Osteoblast (primary cell): ENCODE measurements at regions not wholly inside any gene's neighbourhood (a gene's known extent, or its start where the extent isn't known, plus 50 kb on each side); places are given as distances from the start of the nearest gene placed in this dataset.
A peak's percentile ranks its signal among the peaks of the same experiment; 100 is the strongest.
"Not testable (repeated sequence)": the region's sequence is repeated elsewhere in the genome, so short reads cannot be mapped to it uniquely, and the experiment has no call there.

Source experiments
- DNase-seq: peaks from one replicate; pipeline ENCODE4 v3.0.0; 2011; ENCODE audit warnings: low spot score, mixed read lengths; ENCODE audit not compliant: insufficient read length; ENCODE audit errors: missing footprints
- H2AFZ ChIP-seq: 2 replicates; pipeline ENCODE4 v1.6.0; 2011; ENCODE audit warnings: mild to moderate bottlenecking, low read length
- H3K27ac ChIP-seq: 2 replicates; pipeline ENCODE4 v1.5.1; 2011; ENCODE audit warnings: mild to moderate bottlenecking, low read depth, low read length, moderate library complexity
- H3K27me3 ChIP-seq: 2 replicates; pipeline ENCODE4 v1.6.0; 2012; ENCODE audit warnings: mild to moderate bottlenecking, control low read depth, inconsistent platforms, low read length, moderate library complexity; ENCODE audit not compliant: insufficient read depth
- H3K36me3 ChIP-seq: 2 replicates; pipeline ENCODE4 v1.5.1; 2011; ENCODE audit warnings: mild to moderate bottlenecking, low read length, control low read depth, moderate library complexity; ENCODE audit not compliant: insufficient read depth
- H3K4me1 ChIP-seq: 2 replicates; pipeline ENCODE4 v1.5.1; 2011; ENCODE audit warnings: mild to moderate bottlenecking, low read length, control low read depth, moderate library complexity; ENCODE audit not compliant: insufficient read depth
- H3K4me2 ChIP-seq: 2 replicates; pipeline ENCODE4 v1.6.0; 2011; ENCODE audit warnings: mild to moderate bottlenecking, low read length; ENCODE audit not compliant: insufficient read depth
- H3K4me3 ChIP-seq: fragments of 200-600 bp; sonication (generic); 3 replicates; pipeline ENCODE4 v1.5.1; 2012; ENCODE audit warnings: mild to moderate bottlenecking, low read length, inconsistent platforms; ENCODE audit not compliant: insufficient read depth
- H3K79me2 ChIP-seq: 2 replicates; pipeline ENCODE4 v1.6.0; 2012; ENCODE audit warnings: mild to moderate bottlenecking, low read length, control low read depth, inconsistent platforms; ENCODE audit not compliant: insufficient read depth
- H3K9me3 ChIP-seq: 2 replicates; pipeline ENCODE4 v1.5.1; 2011; ENCODE audit warnings: low read depth, low read length, control low read depth
- H4K20me1 ChIP-seq: 2 replicates; pipeline ENCODE4 v1.6.0; 2012; ENCODE audit warnings: mild to moderate bottlenecking, low read length, control low read depth; ENCODE audit not compliant: insufficient read depth
- TF ChIP-seq, protein P1 (sequence below): IDR thresholded peaks from 2 replicates; pipeline ENCODE4 v1.5.1; 2011; ENCODE audit warnings: mild to moderate bottlenecking, low read depth, low read length, moderate library complexity; ENCODE audit errors: extremely low read depth

DNA sequence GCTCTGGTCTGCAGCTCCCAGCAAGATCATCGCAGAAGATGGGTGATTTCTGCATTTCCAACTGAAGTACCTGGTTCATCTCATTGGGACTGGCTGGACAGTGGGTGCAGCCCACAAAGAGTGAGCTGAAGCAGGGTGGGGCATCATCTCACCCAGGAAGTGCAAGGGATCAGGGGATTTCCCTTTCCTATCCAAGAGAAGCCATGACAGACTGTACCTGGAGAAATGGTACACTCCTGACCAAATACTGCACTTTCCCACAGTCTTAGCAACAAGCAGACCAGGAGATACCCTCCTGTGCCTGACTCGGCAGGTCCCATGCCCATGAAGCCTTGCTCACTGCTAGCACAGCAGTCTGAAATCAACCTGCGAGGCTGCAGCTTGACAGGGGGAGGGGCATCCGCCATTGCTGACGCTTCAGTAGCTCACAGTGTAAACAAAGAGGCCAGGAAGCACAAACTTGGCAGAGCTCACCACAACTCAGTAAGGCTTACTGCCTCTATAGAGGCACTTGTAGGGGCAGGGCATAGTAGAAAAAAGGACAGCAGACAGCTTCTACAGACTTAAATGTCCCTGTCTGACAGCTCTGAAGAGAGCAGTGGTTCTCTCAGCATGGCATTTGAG is 60.5 kb downstream of the AREG start:
- H3K4me3 ChIP-seq, H3K4me2 ChIP-seq, H3K36me3 ChIP-seq, H3K27ac ChIP-seq, H3K27me3 ChIP-seq, H4K20me1 ChIP-seq, DNase-seq, H3K9me3 ChIP-seq, H3K79me2 ChIP-seq: not testable (repeated sequence)
- Histone ChIP-seq H2AFZ (peak overlapping the region; percentile 67), H3K4me1 (peaks cover 39% of the 10 kb centered on the region)

DNA sequence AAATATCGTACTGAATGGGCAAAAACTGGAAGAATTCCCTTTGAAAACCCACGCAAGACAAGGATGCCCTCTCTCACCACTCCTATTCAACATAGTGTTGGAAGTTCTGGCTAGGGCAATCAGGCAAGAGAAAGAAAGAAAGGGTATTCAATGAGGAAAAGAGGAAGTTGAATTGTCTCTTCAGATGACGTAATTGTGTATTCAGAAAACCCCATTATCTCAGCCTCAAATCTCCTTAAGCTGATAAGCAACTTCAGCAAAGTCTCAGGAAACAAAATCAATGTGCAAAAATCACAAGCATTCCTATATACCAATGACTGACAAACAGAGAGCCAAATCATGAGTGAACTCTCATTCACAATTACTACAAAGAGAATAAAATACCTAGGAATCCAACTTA is 64.4 kb downstream of the AREG start:
- H3K9me3 ChIP-seq, H3K27ac ChIP-seq, H3K4me3 ChIP-seq, H3K79me2 ChIP-seq, H2AFZ ChIP-seq, H4K20me1 ChIP-seq, H3K27me3 ChIP-seq, H3K36me3 ChIP-seq, H3K4me1 ChIP-seq, DNase-seq, H3K4me2 ChIP-seq: not testable (repeated sequence)

DNA sequence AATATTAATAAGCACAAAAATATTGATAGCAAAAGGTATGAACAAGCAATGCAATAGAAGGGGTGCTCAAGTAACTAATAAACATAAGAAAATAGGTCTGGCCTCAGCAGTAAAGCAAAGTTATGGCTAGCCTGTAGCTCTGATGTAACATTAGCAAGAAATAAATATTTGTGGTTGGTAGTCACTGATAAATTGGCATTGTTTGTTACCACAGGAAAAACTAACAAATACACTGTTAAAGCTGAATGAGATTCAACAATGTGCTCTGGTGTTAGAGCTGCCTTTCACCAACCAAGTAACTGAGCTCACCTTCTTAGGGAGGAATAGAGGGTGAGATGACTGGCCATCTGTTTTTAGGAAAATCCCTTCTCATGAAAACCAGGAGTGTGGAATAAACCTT is 71.4 kb downstream of the AREG start:
- no peaks in the 10 kb centered on the region for H3K27me3 ChIP-seq
- no peaks in the 10 kb centered on the region for H4K20me1 ChIP-seq
- H3K36me3 ChIP-seq = no peaks in the 10 kb centered on the region
- peak; percentile 6 for DNase-seq
- H3K4me1 ChIP-seq = no peaks in the 10 kb centered on the region
- no peak overlapping the region for H2AFZ ChIP-seq
- TF ChIP-seq, protein P1, sequence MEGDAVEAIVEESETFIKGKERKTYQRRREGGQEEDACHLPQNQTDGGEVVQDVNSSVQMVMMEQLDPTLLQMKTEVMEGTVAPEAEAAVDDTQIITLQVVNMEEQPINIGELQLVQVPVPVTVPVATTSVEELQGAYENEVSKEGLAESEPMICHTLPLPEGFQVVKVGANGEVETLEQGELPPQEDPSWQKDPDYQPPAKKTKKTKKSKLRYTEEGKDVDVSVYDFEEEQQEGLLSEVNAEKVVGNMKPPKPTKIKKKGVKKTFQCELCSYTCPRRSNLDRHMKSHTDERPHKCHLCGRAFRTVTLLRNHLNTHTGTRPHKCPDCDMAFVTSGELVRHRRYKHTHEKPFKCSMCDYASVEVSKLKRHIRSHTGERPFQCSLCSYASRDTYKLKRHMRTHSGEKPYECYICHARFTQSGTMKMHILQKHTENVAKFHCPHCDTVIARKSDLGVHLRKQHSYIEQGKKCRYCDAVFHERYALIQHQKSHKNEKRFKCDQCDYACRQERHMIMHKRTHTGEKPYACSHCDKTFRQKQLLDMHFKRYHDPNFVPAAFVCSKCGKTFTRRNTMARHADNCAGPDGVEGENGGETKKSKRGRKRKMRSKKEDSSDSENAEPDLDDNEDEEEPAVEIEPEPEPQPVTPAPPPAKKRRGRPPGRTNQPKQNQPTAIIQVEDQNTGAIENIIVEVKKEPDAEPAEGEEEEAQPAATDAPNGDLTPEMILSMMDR = no peak
- no peak overlapping the region for H3K4me2 ChIP-seq
- H3K27ac ChIP-seq = no peak overlapping the region
- H3K79me2 ChIP-seq = no peaks in the 10 kb centered on the region
- no peaks in the 10 kb centered on the region for H3K9me3 ChIP-seq
- H3K4me3 ChIP-seq = no peak overlapping the region

DNA sequence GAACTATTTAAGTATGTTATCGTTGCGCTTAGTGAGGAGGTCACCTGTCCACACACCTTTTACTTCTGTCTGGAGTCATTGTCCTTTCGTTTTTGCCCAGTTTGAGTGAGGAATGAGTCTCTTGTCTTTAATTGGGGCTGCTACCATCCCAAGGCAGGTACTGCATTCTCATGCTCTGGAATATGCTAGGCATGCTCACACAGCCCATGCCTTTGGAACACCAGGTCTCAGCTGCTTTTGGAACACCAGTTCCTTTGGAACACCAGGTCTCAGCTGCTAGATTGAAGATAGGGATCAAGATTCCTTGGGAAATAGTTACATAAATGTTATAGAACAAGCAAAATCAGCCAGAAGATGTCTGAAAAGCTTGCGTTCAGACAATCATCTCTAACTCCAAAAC is 73.1 kb downstream of the AREG start:
- DNase-seq = no peak
- Histone ChIP-seq H3K9me3 (no peaks in the 10 kb centered on the region), H4K20me1 (no peaks in the 10 kb centered on the region), H3K4me3 (no peak overlapping the region), H3K27me3 (no peaks in the 10 kb centered on the region), H2AFZ (no peak overlapping the region), H3K4me2 (no peak overlapping the region), H3K79me2 (no peaks in the 10 kb centered on the region), H3K4me1 (no peaks in the 10 kb centered on the region), H3K36me3 (no peaks in the 10 kb centered on the region), H3K27ac (no peak overlapping the region)
- TF ChIP-seq, protein P1 = no peak

DNA sequence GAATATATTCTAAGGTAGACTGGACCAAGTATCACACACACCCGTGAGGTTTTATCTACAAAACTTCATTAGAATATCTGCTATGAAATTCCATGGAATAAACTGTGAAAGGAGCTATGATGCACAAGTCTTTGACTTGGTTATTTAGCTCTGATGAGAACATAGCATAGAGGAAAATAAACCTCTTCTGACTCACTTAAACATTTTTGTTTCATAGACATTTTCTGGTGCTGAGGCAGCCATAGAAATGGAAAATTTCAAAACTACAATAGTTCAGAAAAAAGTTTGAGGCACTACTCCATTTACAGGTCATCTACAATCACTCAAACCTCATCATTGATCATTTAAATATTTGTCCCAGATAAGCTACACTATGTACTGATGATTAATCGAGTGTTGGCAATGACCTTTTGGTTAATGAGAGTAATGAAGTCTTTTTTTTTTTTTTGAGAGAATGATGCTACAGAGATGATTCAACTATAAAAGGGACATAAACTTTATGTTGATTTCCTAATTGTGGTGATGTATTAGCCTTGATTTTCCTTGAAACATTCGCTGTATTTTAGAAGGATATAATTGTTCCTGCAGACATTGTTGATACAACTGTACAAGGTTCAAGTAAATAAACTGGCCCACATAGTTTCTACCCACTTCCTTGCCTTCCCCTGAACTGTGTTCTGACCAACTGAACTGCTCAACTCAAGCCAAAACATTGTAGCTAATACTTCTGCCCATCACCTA is 77.5 kb downstream of the AREG start:
- H3K4me1 ChIP-seq = no peaks in the 10 kb centered on the region
- TF ChIP-seq, protein P1 = no peak
- H4K20me1 ChIP-seq = no peaks in the 10 kb centered on the region
- no peak overlapping the region for H2AFZ ChIP-seq
- H3K4me2 ChIP-seq = no peak overlapping the region
- H3K27me3 ChIP-seq = no peaks in the 10 kb centered on the region
- DNase-seq = no peak
- no peaks in the 10 kb centered on the region for H3K9me3 ChIP-seq
- H3K27ac ChIP-seq = no peak overlapping the region
- no peaks in the 10 kb centered on the region for H3K36me3 ChIP-seq
- H3K4me3 ChIP-seq = no peak overlapping the region
- no peaks in the 10 kb centered on the region for H3K79me2 ChIP-seq
